Neuronal stem cell (in vitro differentiated cells): ENCODE measurements at regions not wholly inside any gene's neighbourhood (a gene's known extent, or its start where the extent isn't known, plus 50 kb on each side); places are given as distances from the start of the nearest gene placed in this dataset.

ENCODE experiments used
- DNase-seq: peaks from one replicate; pipeline ENCODE4 v3.0.0-alpha.2; 2013; ENCODE audit warnings: low spot score
- H2AFZ ChIP-seq: one replicate; pipeline ENCODE4 v1.6.1; 2013; ENCODE audit warnings: mild to moderate bottlenecking, low read length, inconsistent platforms
- H2AK5ac ChIP-seq: 2 replicates; pipeline ENCODE4 v1.6.1; 2013; ENCODE audit warnings: low read depth, mild to moderate bottlenecking, inconsistent platforms, low read length, moderate library complexity, mixed read lengths
- H2BK120ac ChIP-seq: 2 replicates; pipeline ENCODE4 v1.6.1; 2013; ENCODE audit warnings: low read depth, mild to moderate bottlenecking, inconsistent platforms, low read length, moderate library complexity, mixed read lengths
- H2BK12ac ChIP-seq: one replicate; pipeline ENCODE4 v1.6.1; 2013; ENCODE audit warnings: low read length, inconsistent platforms
- H2BK15ac ChIP-seq: 2 replicates; pipeline ENCODE4 v1.6.1; 2013; ENCODE audit warnings: mild to moderate bottlenecking, low read length, inconsistent platforms, mixed read lengths
- H2BK5ac ChIP-seq: one replicate; pipeline ENCODE4 v1.6.1; 2013; ENCODE audit warnings: inconsistent platforms, mild to moderate bottlenecking, low read length, moderate library complexity
- H3K14ac ChIP-seq: one replicate; pipeline ENCODE4 v1.6.1; 2013; ENCODE audit warnings: low read length, inconsistent platforms
- H3K18ac ChIP-seq: 2 replicates; pipeline ENCODE4 v1.6.1; 2013; ENCODE audit warnings: low read length, inconsistent platforms
- H3K23ac ChIP-seq: 2 replicates; pipeline ENCODE4 v1.6.1; 2013; ENCODE audit warnings: low read depth, mild to moderate bottlenecking, mixed read lengths, low read length, inconsistent platforms; ENCODE audit not compliant: poor library complexity
- H3K27ac ChIP-seq: replicated peaks from 3 replicates; pipeline ENCODE4 v1.5.1; 2013; ENCODE audit warnings: low read length, inconsistent platforms
- H3K27me3 ChIP-seq, 3 experiments: 2 replicates each; pipeline ENCODE4 v1.6.1; 2013; ENCODE audit warnings: low read length in 3 of 3, mild to moderate bottlenecking in 2 of 3, inconsistent platforms in 1 of 3, low read depth in 1 of 3, mixed read lengths in 1 of 3, moderate library complexity in 1 of 3; ENCODE audit not compliant: control insufficient read depth in 3 of 3, insufficient read depth in 3 of 3
- H3K36me3 ChIP-seq, 2 donors: replicated peaks in 1 of 2; 2 replicates each; pipeline ENCODE4 v1.6.1; 2013; ENCODE audit warnings: low read length in 2 of 2; ENCODE audit not compliant: control insufficient read depth in 2 of 2, insufficient read depth in 2 of 2
- H3K4ac ChIP-seq: 2 replicates; pipeline ENCODE4 v1.6.1; 2013; ENCODE audit warnings: inconsistent platforms, mild to moderate bottlenecking, low read length, moderate library complexity
- H3K4me1 ChIP-seq, 2 donors: 1 replicate in 1 of 2; 2 replicates in 1 of 2; pipeline ENCODE4 v1.6.1; 2013; ENCODE audit warnings: low read length in 2 of 2, low read depth in 1 of 2; ENCODE audit not compliant: control insufficient read depth in 2 of 2, insufficient read depth in 1 of 2
- H3K4me2 ChIP-seq: one replicate; pipeline ENCODE4 v1.6.1; 2013; ENCODE audit warnings: mild to moderate bottlenecking, low read length, inconsistent platforms; ENCODE audit not compliant: insufficient read depth, poor library complexity, severe bottlenecking
- H3K4me3 ChIP-seq, 2 donors: 2 replicates each; pipeline ENCODE4 v1.5.1; 2013; ENCODE audit warnings: low read length in 2 of 2, mild to moderate bottlenecking in 2 of 2, inconsistent platforms in 1 of 2, moderate library complexity in 1 of 2
- H3K79me1 ChIP-seq: one replicate; pipeline ENCODE4 v1.6.1; 2013; ENCODE audit warnings: low read depth, mild to moderate bottlenecking, inconsistent platforms, low read length, moderate library complexity
- H3K9ac ChIP-seq: one replicate; pipeline ENCODE4 v1.6.1; 2013; ENCODE audit warnings: mild to moderate bottlenecking, low read depth, low read length, inconsistent platforms; ENCODE audit not compliant: poor library complexity
- H3K9me3 ChIP-seq, 2 donors: replicated peaks in 1 of 2; 2 replicates each; pipeline versions ENCODE3 to v1.6.1; 2013; ENCODE audit warnings: low read length in 2 of 2, mild to moderate bottlenecking in 2 of 2, inconsistent platforms in 1 of 2, low read depth in 1 of 2, mixed read lengths in 1 of 2, moderate library complexity in 1 of 2; ENCODE audit not compliant: control insufficient read depth in 2 of 2, insufficient read depth in 1 of 2
- H4K8ac ChIP-seq: one replicate; pipeline ENCODE4 v1.6.1; 2013; ENCODE audit warnings: low read depth, mild to moderate bottlenecking, inconsistent platforms, low read length, moderate library complexity
- H4K91ac ChIP-seq: one replicate; pipeline ENCODE4 v1.6.1; 2013; ENCODE audit warnings: low read length, low read depth, mild to moderate bottlenecking, inconsistent platforms; ENCODE audit not compliant: poor library complexity
- WGBS, 2 donors: extraction: QIAGEN DNeasy Blood & Tissue Kit; methylation state at CpG; one replicate each; pipeline ENCODE4 v1.1.7; 2013; ENCODE audit warnings: missing lambda C conversion rate in 2 of 2, mixed read lengths in 1 of 2; ENCODE audit not compliant: insufficient read length in 2 of 2, insufficient replicate concordance in 1 of 2; ENCODE audit errors: extremely low coverage in 2 of 2; 5-methylcytosine and 5-hydroxymethylcytosine counted together

GRCh38 chr3:18295171-18295920 lies 129.8 kb downstream of the SATB1 start:
- no peaks in the 10 kb centered on the region for H3K79me1 ChIP-seq
- H2AK5ac ChIP-seq = no peak overlapping the region
- no peak overlapping the region for H3K18ac ChIP-seq
- H2AFZ ChIP-seq = no peak overlapping the region
- no peak overlapping the region for H4K91ac ChIP-seq
- H3K4ac ChIP-seq = no peak overlapping the region
- H3K4me1 ChIP-seq = peaks cover 0 to 2% of the 10 kb centered on the region in 2 donors
- no peak overlapping the region for H3K23ac ChIP-seq
- no peak overlapping the region for H2BK12ac ChIP-seq
- H3K4me2 ChIP-seq = no peak overlapping the region
- no peak overlapping the region for H4K8ac ChIP-seq
- H2BK5ac ChIP-seq = no peak overlapping the region
- no peak overlapping the region for H3K9ac ChIP-seq
- peak; percentile 18 for DNase-seq
- H3K9me3 ChIP-seq = peaks cover 0 to 2% of the 10 kb centered on the region in 2 donors
- no peaks in the 10 kb centered on the region for H3K36me3 ChIP-seq
- no peaks in the 10 kb centered on the region for H3K27me3 ChIP-seq
- WGBS, 2 donors = no CpG with 5 or more reads among the region's 2 CpGs
- no peak overlapping the region for H3K27ac ChIP-seq
- no peak overlapping the region for H3K14ac ChIP-seq
- H3K4me3 ChIP-seq = no peak overlapping the region
- H2BK120ac ChIP-seq = no peak overlapping the region
- no peak overlapping the region for H2BK15ac ChIP-seq

DNA sequence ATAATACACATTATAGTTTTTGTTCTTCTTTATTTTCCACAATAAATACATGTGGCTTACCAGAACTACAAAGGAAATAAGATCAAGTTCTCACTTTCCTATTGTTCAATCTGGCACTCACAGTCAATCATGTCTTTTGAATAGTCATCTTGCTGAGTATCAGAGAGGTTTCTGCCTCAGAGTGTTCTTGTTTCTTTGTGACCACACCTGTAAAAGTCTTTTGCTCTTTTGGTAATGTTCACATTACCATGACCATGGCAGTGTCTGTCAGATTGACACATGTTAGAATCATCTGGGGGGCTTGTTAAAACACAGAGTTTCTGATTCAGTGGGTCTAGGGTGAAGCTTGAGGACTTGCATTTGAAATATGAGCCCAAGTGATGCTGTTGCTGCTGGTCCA lies 135.0 kb downstream of the SATB1 start:
- no peak overlapping the region for H3K27ac ChIP-seq
- no peak overlapping the region for H4K8ac ChIP-seq
- no peak overlapping the region for H2BK15ac ChIP-seq
- H3K9me3 ChIP-seq = no peaks in the 10 kb centered on the region
- DNase-seq = no peak
- no peaks in the 10 kb centered on the region for H3K79me1 ChIP-seq
- H4K91ac ChIP-seq = no peak overlapping the region
- no peak overlapping the region for H3K18ac ChIP-seq
- no peak overlapping the region for H2AK5ac ChIP-seq
- H3K23ac ChIP-seq = no peak overlapping the region
- no peak overlapping the region for H3K4me3 ChIP-seq
- no peak overlapping the region for H2AFZ ChIP-seq
- peaks cover 0 to 2% of the 10 kb centered on the region in 2 donors for H3K4me1 ChIP-seq
- no peak overlapping the region for H3K9ac ChIP-seq
- no peak overlapping the region for H2BK12ac ChIP-seq
- H3K27me3 ChIP-seq = no peaks in the 10 kb centered on the region
- H2BK5ac ChIP-seq = no peak overlapping the region
- no peak overlapping the region for H3K14ac ChIP-seq
- H3K36me3 ChIP-seq = no peaks in the 10 kb centered on the region
- no peak overlapping the region for H3K4ac ChIP-seq
- no peak overlapping the region for H3K4me2 ChIP-seq
- H2BK120ac ChIP-seq = no peak overlapping the region

GRCh38 chr3:18288243-18288642 lies 136.9 kb downstream of the SATB1 start:
- Histone ChIP-seq H3K79me1 (no peaks in the 10 kb centered on the region), H3K36me3 (no peaks in the 10 kb centered on the region), H2AFZ (no peak overlapping the region), H3K23ac (no peak overlapping the region), H2BK5ac (no peak overlapping the region), H2BK120ac (no peak overlapping the region), H4K91ac (no peak overlapping the region), H3K9me3 (no peaks in the 10 kb centered on the region), H3K4me1 (no peaks in the 10 kb centered on the region), H3K9ac (no peak overlapping the region), H2BK12ac (no peak overlapping the region), H3K14ac (no peak overlapping the region), H3K4me3 (no peak overlapping the region), H3K27ac (no peak overlapping the region), H2AK5ac (no peak overlapping the region), H3K18ac (no peak overlapping the region), H2BK15ac (no peak overlapping the region), H4K8ac (no peak overlapping the region), H3K4me2 (no peak overlapping the region), H3K27me3 (no peaks in the 10 kb centered on the region), H3K4ac (no peak overlapping the region)
- DNase-seq = no peak
- no CpG with 5 or more reads among the region's 3 CpGs for WGBS, 2 donors

DNA sequence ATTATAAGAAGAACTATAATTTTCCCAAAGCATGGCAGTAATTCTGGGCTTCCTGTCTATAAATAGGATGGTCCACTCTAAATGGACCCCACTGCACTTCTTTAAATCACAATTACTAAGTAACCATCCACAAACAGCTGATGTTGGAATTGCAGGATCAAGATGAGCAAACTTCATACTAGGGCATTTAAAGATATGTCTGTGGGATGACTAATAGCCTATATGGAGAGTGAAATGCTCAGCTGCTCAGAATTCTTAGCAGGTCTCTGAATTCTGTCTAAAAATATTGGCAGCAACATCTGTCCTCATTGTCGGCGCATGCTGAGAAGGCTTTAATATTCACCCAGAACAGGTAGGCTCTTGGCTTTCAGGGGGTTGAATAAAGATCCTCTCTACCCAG lies 140.4 kb downstream of the SATB1 start:
- Histone ChIP-seq H2BK120ac (no peak overlapping the region), H2AK5ac (no peak overlapping the region), H3K27ac (no peak overlapping the region), H4K91ac (no peak overlapping the region), H3K79me1 (no peaks in the 10 kb centered on the region), H3K14ac (no peak overlapping the region), H3K4me2 (no peak overlapping the region), H3K4me3 (no peak overlapping the region), H3K27me3 (peaks cover 0 to 2% (median 0%) of the 10 kb centered on the region in 3 experiments), H3K4ac (no peak overlapping the region), H3K9me3 (no peaks in the 10 kb centered on the region), H3K23ac (no peak overlapping the region), H3K9ac (no peak overlapping the region), H4K8ac (no peak overlapping the region), H2BK15ac (no peak overlapping the region), H2AFZ (no peak overlapping the region), H2BK5ac (no peak overlapping the region), H3K4me1 (no peaks in the 10 kb centered on the region), H3K36me3 (no peaks in the 10 kb centered on the region), H3K18ac (no peak overlapping the region), H2BK12ac (no peak overlapping the region)
- no peak for DNase-seq
- no CpG with 5 or more reads among the region's 2 CpGs for WGBS, 2 donors
